H9 (cell line): ENCODE measurements at regions not wholly inside any gene's neighbourhood (a gene's known extent, or its start where the extent isn't known, plus 50 kb on each side); places are given as distances from the start of the nearest gene placed in this dataset.

ENCODE experiments used
- DNase-seq: peaks from one replicate; pipeline ENCODE4 v3.0.0-alpha.2; 2017
- H2AFZ ChIP-seq: one replicate; pipeline ENCODE4 v1.6.1; 2013; ENCODE audit warnings: mild to moderate bottlenecking, low read length, control low read depth, moderate library complexity
- H2AK5ac ChIP-seq: 2 replicates; pipeline ENCODE4 v1.6.1; 2013; ENCODE audit warnings: low read length, control low read depth, mixed read lengths; ENCODE audit not compliant: insufficient read length
- H2BK120ac ChIP-seq: one replicate; pipeline ENCODE4 v1.6.1; 2013; ENCODE audit warnings: low read depth, mild to moderate bottlenecking, low read length, control low read depth, inconsistent platforms; ENCODE audit not compliant: poor library complexity, severe bottlenecking
- H2BK12ac ChIP-seq: 2 replicates; pipeline ENCODE4 v1.6.1; 2013; ENCODE audit warnings: low read length, control low read depth, mixed read lengths, low read depth; ENCODE audit not compliant: insufficient read length
- H2BK15ac ChIP-seq: 2 replicates; pipeline ENCODE4 v1.6.1; 2013; ENCODE audit warnings: low read depth, low read length, control low read depth
- H2BK20ac ChIP-seq: one replicate; pipeline ENCODE4 v1.6.1; 2013; ENCODE audit warnings: low read depth, mild to moderate bottlenecking, low read length, control low read depth, inconsistent platforms; ENCODE audit not compliant: poor library complexity, severe bottlenecking
- H2BK5ac ChIP-seq: 2 replicates; pipeline ENCODE4 v1.6.1; 2013; ENCODE audit warnings: low read length, control low read depth, mixed read lengths; ENCODE audit not compliant: insufficient read length
- H3K14ac ChIP-seq: 2 replicates; pipeline ENCODE4 v1.6.1; 2013; ENCODE audit warnings: low read length, control low read depth; ENCODE audit not compliant: insufficient read depth
- H3K18ac ChIP-seq: 2 replicates; pipeline ENCODE4 v1.6.1; 2013; ENCODE audit warnings: low read depth, mild to moderate bottlenecking, mixed read lengths, low read length, control low read depth; ENCODE audit not compliant: insufficient read length
- H3K23ac ChIP-seq: 2 replicates; pipeline ENCODE4 v1.6.1; 2013; ENCODE audit warnings: low read length, control low read depth, mixed read lengths, low read depth; ENCODE audit not compliant: insufficient read length
- H3K23me2 ChIP-seq: 2 replicates; pipeline ENCODE4 v1.6.1; 2013; ENCODE audit warnings: low read depth, mild to moderate bottlenecking, mixed read lengths, low read length, control low read depth; ENCODE audit not compliant: insufficient read length, poor library complexity, severe bottlenecking
- H3K27ac ChIP-seq: 2 replicates; pipeline ENCODE4 v1.5.1; 2013; ENCODE audit warnings: low read length, control low read depth, mixed read lengths, low read depth; ENCODE audit not compliant: insufficient read length
- H3K27me3 ChIP-seq: 2 replicates; pipeline ENCODE4 v1.6.1; 2013; ENCODE audit warnings: low read length, control low read depth, inconsistent platforms; ENCODE audit not compliant: insufficient read depth
- H3K4ac ChIP-seq: 2 replicates; pipeline ENCODE4 v1.6.1; 2013; ENCODE audit warnings: low read depth, mild to moderate bottlenecking, control low read depth, inconsistent platforms, low read length, moderate library complexity
- H3K4me1 ChIP-seq: 2 replicates; pipeline ENCODE4 v1.6.1; 2013; ENCODE audit warnings: low read length, control low read depth, inconsistent platforms; ENCODE audit not compliant: insufficient read depth
- H3K4me2 ChIP-seq: 2 replicates; pipeline ENCODE4 v1.6.1; 2013; ENCODE audit warnings: low read length, control low read depth, mixed read lengths; ENCODE audit not compliant: insufficient read length, insufficient read depth
- H3K56ac ChIP-seq: 2 replicates; pipeline ENCODE4 v1.6.1; 2013; ENCODE audit warnings: low read depth, mild to moderate bottlenecking, mixed read lengths, low read length, control low read depth; ENCODE audit not compliant: insufficient read length
- H3K79me1 ChIP-seq: 2 replicates; pipeline ENCODE4 v1.6.1; 2013; ENCODE audit warnings: low read depth, mild to moderate bottlenecking, moderate library complexity, low read length, control low read depth, inconsistent platforms; ENCODE audit not compliant: insufficient read depth, poor library complexity, severe bottlenecking
- H3K79me2 ChIP-seq: 2 replicates; pipeline ENCODE4 v1.6.1; 2013; ENCODE audit warnings: low read length, control low read depth, inconsistent platforms; ENCODE audit not compliant: insufficient read depth
- H3K9ac ChIP-seq: 2 replicates; pipeline ENCODE4 v1.6.1; 2013; ENCODE audit warnings: low read length, control low read depth, mixed read lengths; ENCODE audit not compliant: insufficient read length; ENCODE audit errors: extremely low read depth
- H3K9me3 ChIP-seq: one replicate; pipeline ENCODE4 v1.6.1; 2013; ENCODE audit warnings: low read depth, low read length, inconsistent platforms; ENCODE audit not compliant: control insufficient read depth
- H3T11ph ChIP-seq: one replicate; pipeline ENCODE4 v1.6.1; 2013; ENCODE audit warnings: mild to moderate bottlenecking, low read length, control low read depth, inconsistent platforms
- H4K20me1 ChIP-seq: one replicate; pipeline ENCODE4 v1.6.1; 2013; ENCODE audit not compliant: control insufficient read depth, insufficient read length, insufficient read depth
- H4K5ac ChIP-seq: 2 replicates; pipeline ENCODE4 v1.6.1; 2013; ENCODE audit warnings: low read depth, mild to moderate bottlenecking, mixed read lengths, low read length, control low read depth; ENCODE audit not compliant: insufficient read length
- H4K8ac ChIP-seq: replicated peaks from 2 replicates; pipeline ENCODE4 v1.6.1; 2013; ENCODE audit warnings: low read length, control low read depth, mixed read lengths, low read depth; ENCODE audit not compliant: insufficient read length
- H4K91ac ChIP-seq: 2 replicates; pipeline ENCODE4 v1.6.1; 2013; ENCODE audit warnings: low read depth, mild to moderate bottlenecking, moderate library complexity, mixed read lengths, low read length, control low read depth; ENCODE audit not compliant: insufficient read length
- H3K27ac Mint-ChIP-seq, 3 experiments: 2 replicates in 2 of 3; 3 replicates in 1 of 3; pipeline ENCODE4 v1.8.0; 2020 to 2021; ENCODE audit warnings: mixed read lengths in 3 of 3, mild to moderate bottlenecking in 1 of 3, moderate library complexity in 1 of 3
- H3K27me3 Mint-ChIP-seq: 2 replicates; pipeline ENCODE4 v1.8.0; 2021; ENCODE audit warnings: low read depth, mild to moderate bottlenecking, moderate library complexity, mixed read lengths
- H3K36me3 Mint-ChIP-seq, 3 experiments: 2 replicates in 2 of 3; 3 replicates in 1 of 3; pipeline ENCODE4 v1.8.0; 2020 to 2021; ENCODE audit warnings: low read depth in 3 of 3, mixed read lengths in 3 of 3; ENCODE audit not compliant: insufficient read depth in 1 of 3
- H3K4me1 Mint-ChIP-seq, 2 experiments: 2 replicates each; pipeline ENCODE4 v1.8.0; 2020; ENCODE audit warnings: mixed read lengths in 2 of 2
- H3K4me3 Mint-ChIP-seq, 2 experiments: 2 replicates in 1 of 2; 3 replicates in 1 of 2; pipeline ENCODE4 v1.8.0; 2020 to 2021; ENCODE audit warnings: mild to moderate bottlenecking in 2 of 2, mixed read lengths in 2 of 2, moderate library complexity in 1 of 2
- H3K9me3 Mint-ChIP-seq, 2 experiments: 2 replicates in 1 of 2; 3 replicates in 1 of 2; pipeline ENCODE4 v1.8.0; 2020; ENCODE audit warnings: mild to moderate bottlenecking in 2 of 2, mixed read lengths in 2 of 2, moderate library complexity in 1 of 2
- TF ChIP-seq, protein P1 (sequence below): fragments of 200-600 bp; sonication (generic); conservative IDR thresholded peaks from 3 replicates; pipeline ENCODE4 v1.8.0; 2021; ENCODE audit warnings: antibody characterized with exemption, mild to moderate bottlenecking

- no peak overlapping the region for H4K5ac ChIP-seq
- H3K4me2 ChIP-seq: no peak overlapping the region
- H3K23me2 ChIP-seq: no peaks in the 10 kb centered on the region
- H2BK15ac ChIP-seq: no peak overlapping the region
- no peak overlapping the region for H2BK12ac ChIP-seq
- H3K18ac ChIP-seq: no peak overlapping the region
- no peaks in the 10 kb centered on the region for H4K20me1 ChIP-seq
- H3T11ph ChIP-seq: no peak overlapping the region
- H3K23ac ChIP-seq: no peak overlapping the region
- H4K8ac ChIP-seq: no peak overlapping the region
- no peak overlapping the region for H2BK120ac ChIP-seq
- H2BK5ac ChIP-seq: no peak overlapping the region
- H2AFZ ChIP-seq: no peak overlapping the region
- H3K79me1 ChIP-seq: no peaks in the 10 kb centered on the region
- H3K4ac ChIP-seq: no peak overlapping the region
- H3K36me3 Mint-ChIP-seq: 0 out of 7 replicates have a peak, but pooled peaks cover 0 to 5% (median 0%) of the 10 kb centered on the region in 3 experiments
- no peak overlapping the region for H2BK20ac ChIP-seq
- no peak overlapping the region for H3K4me3 Mint-ChIP-seq
- H3K27ac ChIP-seq: no peak overlapping the region
- peaks cover 0 to 4% of the 10 kb centered on the region in 2 experiments; a peak in 3 of 5 replicates for H3K9me3 Mint-ChIP-seq
- no peak overlapping the region for H3K27ac Mint-ChIP-seq
- H2AK5ac ChIP-seq: no peak overlapping the region
- no peak for DNase-seq
- peaks cover 7% of the 10 kb centered on the region; the same call in 1 of the 2 replicates for H3K4me1 ChIP-seq
- TF ChIP-seq, protein P1, sequence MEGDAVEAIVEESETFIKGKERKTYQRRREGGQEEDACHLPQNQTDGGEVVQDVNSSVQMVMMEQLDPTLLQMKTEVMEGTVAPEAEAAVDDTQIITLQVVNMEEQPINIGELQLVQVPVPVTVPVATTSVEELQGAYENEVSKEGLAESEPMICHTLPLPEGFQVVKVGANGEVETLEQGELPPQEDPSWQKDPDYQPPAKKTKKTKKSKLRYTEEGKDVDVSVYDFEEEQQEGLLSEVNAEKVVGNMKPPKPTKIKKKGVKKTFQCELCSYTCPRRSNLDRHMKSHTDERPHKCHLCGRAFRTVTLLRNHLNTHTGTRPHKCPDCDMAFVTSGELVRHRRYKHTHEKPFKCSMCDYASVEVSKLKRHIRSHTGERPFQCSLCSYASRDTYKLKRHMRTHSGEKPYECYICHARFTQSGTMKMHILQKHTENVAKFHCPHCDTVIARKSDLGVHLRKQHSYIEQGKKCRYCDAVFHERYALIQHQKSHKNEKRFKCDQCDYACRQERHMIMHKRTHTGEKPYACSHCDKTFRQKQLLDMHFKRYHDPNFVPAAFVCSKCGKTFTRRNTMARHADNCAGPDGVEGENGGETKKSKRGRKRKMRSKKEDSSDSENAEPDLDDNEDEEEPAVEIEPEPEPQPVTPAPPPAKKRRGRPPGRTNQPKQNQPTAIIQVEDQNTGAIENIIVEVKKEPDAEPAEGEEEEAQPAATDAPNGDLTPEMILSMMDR: no peak
- no peak overlapping the region for H3K14ac ChIP-seq
- H3K9ac ChIP-seq: no peak overlapping the region
- H4K91ac ChIP-seq: no peak overlapping the region
- H3K56ac ChIP-seq: no peak overlapping the region
- H3K4me1 Mint-ChIP-seq: peaks cover 20 to 24% of the 10 kb centered on the region in 2 experiments
- H3K9me3 ChIP-seq: no peaks in the 10 kb centered on the region
- no peaks in the 10 kb centered on the region for H3K79me2 ChIP-seq
- H3K27me3 ChIP-seq: no peaks in the 10 kb centered on the region
- H3K27me3 Mint-ChIP-seq: no peaks in the 10 kb centered on the region
Measured at GRCh38 chr3:182330646-182331045, 462.7 kb upstream of the ATP11B start.
